IMR-90 (cell line): ENCODE measurements at regions not wholly inside any gene's neighbourhood (a gene's known extent, or its start where the extent isn't known, plus 50 kb on each side); places are given as distances from the start of the nearest gene placed in this dataset.

Experiments used
- FOS ChIP-seq: fragments of 150-350 bp; IDR thresholded peaks from 2 replicates; pipeline ENCODE4 v1.6.1; 2016; ENCODE audit warnings: low read depth, low read length
- POLR2A ChIP-seq: IDR thresholded peaks from 2 replicates; pipeline ENCODE4 v1.6.1; 2012; ENCODE audit warnings: mild to moderate bottlenecking, low read depth, low read length
- RCOR1 ChIP-seq: IDR thresholded peaks from 2 replicates; pipeline ENCODE4 v1.6.1; 2012; ENCODE audit warnings: mild to moderate bottlenecking, low read length, improper control_type of control experiment; ENCODE audit not compliant: insufficient replicate concordance
- TF ChIP-seq, protein P1 (sequence below): conservative IDR thresholded peaks from 2 replicates; pipeline ENCODE4 v1.5.1; 2012; ENCODE audit warnings: mild to moderate bottlenecking, low read depth, low read length, improper control_type of control experiment

GRCh38 chr2:52253416-52253980, 1221.6 kb upstream of the NRXN1 start:
- TF ChIP-seq POLR2A (no peak), RCOR1 (no peak), FOS (no peak)
- TF ChIP-seq, protein P1, sequence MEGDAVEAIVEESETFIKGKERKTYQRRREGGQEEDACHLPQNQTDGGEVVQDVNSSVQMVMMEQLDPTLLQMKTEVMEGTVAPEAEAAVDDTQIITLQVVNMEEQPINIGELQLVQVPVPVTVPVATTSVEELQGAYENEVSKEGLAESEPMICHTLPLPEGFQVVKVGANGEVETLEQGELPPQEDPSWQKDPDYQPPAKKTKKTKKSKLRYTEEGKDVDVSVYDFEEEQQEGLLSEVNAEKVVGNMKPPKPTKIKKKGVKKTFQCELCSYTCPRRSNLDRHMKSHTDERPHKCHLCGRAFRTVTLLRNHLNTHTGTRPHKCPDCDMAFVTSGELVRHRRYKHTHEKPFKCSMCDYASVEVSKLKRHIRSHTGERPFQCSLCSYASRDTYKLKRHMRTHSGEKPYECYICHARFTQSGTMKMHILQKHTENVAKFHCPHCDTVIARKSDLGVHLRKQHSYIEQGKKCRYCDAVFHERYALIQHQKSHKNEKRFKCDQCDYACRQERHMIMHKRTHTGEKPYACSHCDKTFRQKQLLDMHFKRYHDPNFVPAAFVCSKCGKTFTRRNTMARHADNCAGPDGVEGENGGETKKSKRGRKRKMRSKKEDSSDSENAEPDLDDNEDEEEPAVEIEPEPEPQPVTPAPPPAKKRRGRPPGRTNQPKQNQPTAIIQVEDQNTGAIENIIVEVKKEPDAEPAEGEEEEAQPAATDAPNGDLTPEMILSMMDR: no peak
